ENCODE measurements at regions not wholly inside any gene's neighbourhood (a gene's known extent, or its start where the extent isn't known, plus 50 kb on each side); places are given as distances from the start of the nearest gene placed in this dataset.
A peak's percentile ranks its signal among the peaks of the same experiment; 100 is the strongest.

GRCh38 chr13:39976481-39976880 is 321.0 kb downstream of the COG6 start:
- H3F3A ChIP-seq (replicated peaks; ENCODE audit: low read depth) = no peaks in the 10 kb centered on the region
- Mint-ChIP-seq H3K36me3 (ENCODE audit: low read depth) (no peaks in the 10 kb centered on the region), H3K4me3 (no peak overlapping the region), H3K4me1 (peaks cover 5% of the 10 kb centered on the region; the same call in 2 of the 3 replicates), H3K27ac (no peak overlapping the region), H3K9me3 (no peaks in the 10 kb centered on the region; the same call in 2 of the 3 replicates), H3K27me3 (ENCODE audit: insufficient read depth, low read depth, poor library complexity) (peaks cover 3% of the 10 kb centered on the region)
- TF ChIP-seq JUNB (IDR thresholded peaks at IDR 0.05; ENCODE audit: unreplicated experiment) = no peak
- TF ChIP-seq CREB1 (CRISPR knock-in tag; IDR thresholded peaks at IDR 0.05; ENCODE audit: low read depth) = no peak
- TF ChIP-seq ZNF114 (CRISPR knock-in tag; IDR thresholded peaks at IDR 0.05) = no peak
- no peak for TF ChIP-seq STAT1 (IDR thresholded peaks at IDR 0.05; ENCODE audit: unreplicated experiment)
- TF ChIP-seq NANOG (IDR thresholded peaks at IDR 0.05; ENCODE audit: borderline replicate concordance) = no peak
- no peak for TF ChIP-seq ZNF331 (CRISPR knock-in tag; IDR thresholded peaks at IDR 0.05; ENCODE audit: low read depth)
- no peak for TF ChIP-seq ETS1 (IDR thresholded peaks at IDR 0.05)
- TF ChIP-seq REST (IDR thresholded peaks at IDR 0.05; ENCODE audit: unreplicated experiment) = no peak
- TF ChIP-seq EZH2 (IDR thresholded peaks at IDR 0.05; ENCODE audit: low read depth, unreplicated experiment) = no peak
- TF ChIP-seq POLR2AphosphoS5 (IDR thresholded peaks at IDR 0.05; ENCODE audit: low read depth) = no peak
- TF ChIP-seq EZH2phosphoT487 (IDR thresholded peaks at IDR 0.05; ENCODE audit: unreplicated experiment) = no peak
- no peak for TF ChIP-seq CTCF (conservative IDR thresholded peaks at IDR 0.05; ENCODE audit: low read depth in 2 of 2)
- no peak for TF ChIP-seq ZNF462 (CRISPR knock-in tag; IDR thresholded peaks at IDR 0.05)
- H3K4me2 ChIP-seq = no peak overlapping the region
- no peaks in the 10 kb centered on the region for H3K36me3 ChIP-seq (ENCODE audit: insufficient read depth)
- no peaks in the 10 kb centered on the region for H3K9me2 ChIP-seq (ENCODE audit: insufficient read depth)
- H2AFZ ChIP-seq = peak overlapping the region; percentile 33; the same call in 1 of the 2 replicates
- H3K27ac ChIP-seq (ENCODE audit: low read depth) = no peak overlapping the region
- H3K4me1 ChIP-seq (ENCODE audit: insufficient read depth) = no peaks in the 10 kb centered on the region
- H3K79me2 ChIP-seq (replicated peaks; ENCODE audit: insufficient read depth) = no peaks in the 10 kb centered on the region
- no peak overlapping the region for H3K4me3 ChIP-seq
- peak; percentile 46 for ATAC-seq
- no peaks in the 10 kb centered on the region for H4K20me1 ChIP-seq (replicated peaks; ENCODE audit: insufficient read depth)
- H3K27me3 ChIP-seq (ENCODE audit: insufficient read depth) = no peaks in the 10 kb centered on the region
- DNase-seq (ENCODE audit: low spot score) = no peak

Data from GM23338 (cell line).